ENCODE measurements at regions not wholly inside any gene's neighbourhood (a gene's known extent, or its start where the extent isn't known, plus 50 kb on each side); places are given as distances from the start of the nearest gene placed in this dataset.

DNA sequence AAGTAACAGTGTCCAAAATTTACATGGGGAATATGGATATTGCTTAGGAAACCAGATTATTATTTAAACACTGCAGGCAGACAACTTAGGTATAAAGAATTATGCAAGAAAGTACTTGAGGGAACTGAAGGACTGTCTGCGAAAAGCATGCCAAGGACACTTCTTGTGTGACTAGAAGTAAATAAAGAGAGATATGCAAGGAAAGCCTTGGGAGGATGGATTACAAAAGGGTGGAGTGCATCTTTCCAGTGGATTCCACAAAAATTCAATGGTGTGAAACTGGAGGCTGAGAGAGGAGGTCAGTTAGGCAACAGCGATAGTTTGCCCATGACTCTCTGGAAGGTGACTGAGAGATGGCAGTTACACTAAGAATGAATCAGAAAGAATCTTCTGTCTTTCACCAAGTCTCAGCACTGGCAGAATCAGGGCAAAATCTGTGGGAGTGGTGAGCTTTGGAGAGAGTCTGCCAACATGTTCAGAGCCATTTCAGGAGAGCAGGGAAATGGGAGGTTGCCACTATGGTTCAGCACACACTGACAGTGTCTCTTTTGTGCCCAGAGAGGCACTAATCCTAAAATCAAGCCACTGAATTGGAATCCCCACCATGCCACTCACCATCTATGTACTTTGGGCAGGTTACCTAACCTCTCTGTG, 331.6 kb downstream of the BMPER start:
- no peaks in the 10 kb centered on the region for H3K4me1 Mint-ChIP-seq (ENCODE audit: low read depth)
- H3K9me3 Mint-ChIP-seq, result peaks cover 6% of the 10 kb centered on the region
- DNase-seq (ENCODE audit: low spot score), result no peak
- intact Hi-C loops (cut with micrococcal nuclease), result no loop called here
- H3K36me3 Mint-ChIP-seq (ENCODE audit: low read depth), result no peaks in the 10 kb centered on the region
- H3K4me3 Mint-ChIP-seq, result no peak overlapping the region
- H3K27ac Mint-ChIP-seq, result no peak overlapping the region
- no peaks in the 10 kb centered on the region for H3K27me3 Mint-ChIP-seq (ENCODE audit: insufficient read depth)

DNA sequence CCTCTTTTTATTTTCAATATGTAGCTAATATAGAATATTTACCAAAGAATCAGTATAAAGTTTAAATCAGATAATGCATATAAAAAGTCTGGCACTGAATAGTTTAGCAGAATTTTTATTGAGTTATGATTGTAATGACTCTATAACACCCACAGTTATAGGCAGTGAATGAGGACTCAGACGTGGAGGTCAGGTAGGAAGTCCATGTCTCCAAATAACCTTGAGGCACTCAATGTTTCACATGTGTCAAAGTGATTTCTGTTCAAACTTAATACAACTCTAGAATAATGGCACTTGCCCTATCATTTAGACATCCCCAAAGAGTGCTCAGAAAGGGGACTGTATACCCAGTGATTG, 332.1 kb downstream of the BMPER start:
- Mint-ChIP-seq H3K9me3 (peaks cover 4% of the 10 kb centered on the region), H3K4me3 (no peak overlapping the region), H3K36me3 (ENCODE audit: low read depth) (no peaks in the 10 kb centered on the region), H3K27me3 (ENCODE audit: insufficient read depth) (no peaks in the 10 kb centered on the region), H3K4me1 (ENCODE audit: low read depth) (no peaks in the 10 kb centered on the region), H3K27ac (no peak overlapping the region)
- DNase-seq (ENCODE audit: low spot score), result no peak
- intact Hi-C loops (cut with micrococcal nuclease), result no loop called here

GRCh38 chr7:34240417-34240816, 335.1 kb downstream of the BMPER start:
- no peaks in the 10 kb centered on the region for H3K27me3 Mint-ChIP-seq (ENCODE audit: insufficient read depth)
- peaks cover 10% of the 10 kb centered on the region for H3K9me3 Mint-ChIP-seq
- no peak overlapping the region for H3K4me3 Mint-ChIP-seq
- H3K4me1 Mint-ChIP-seq (ENCODE audit: low read depth), result no peaks in the 10 kb centered on the region
- H3K27ac Mint-ChIP-seq, result no peak overlapping the region
- DNase-seq (ENCODE audit: low spot score), result no peak
- no peaks in the 10 kb centered on the region for H3K36me3 Mint-ChIP-seq (ENCODE audit: low read depth)
- intact Hi-C loops (cut with micrococcal nuclease), result no loop called here

DNA sequence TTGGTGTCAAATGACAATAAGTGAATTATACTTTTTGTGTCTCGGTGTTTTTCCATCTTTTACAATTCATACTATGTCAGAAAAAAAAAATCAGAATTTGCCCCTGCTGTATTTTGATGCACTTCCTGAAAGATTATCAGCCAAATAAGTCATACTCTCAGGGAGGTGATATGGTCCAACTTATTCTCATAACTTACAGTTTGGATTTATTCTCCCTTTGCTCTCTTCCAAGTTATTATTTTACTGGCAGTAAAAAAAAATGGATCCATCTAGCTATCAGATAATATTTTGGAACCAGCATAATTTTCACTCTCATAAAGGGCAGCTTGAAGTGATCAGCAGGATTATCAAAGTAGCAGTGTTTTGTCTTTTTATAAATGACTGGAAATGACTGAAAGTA, 337.1 kb downstream of the BMPER start:
- Mint-ChIP-seq H3K27me3 (ENCODE audit: insufficient read depth) (no peaks in the 10 kb centered on the region), H3K9me3 (peaks cover 13% of the 10 kb centered on the region), H3K27ac (no peak overlapping the region), H3K36me3 (ENCODE audit: low read depth) (no peaks in the 10 kb centered on the region), H3K4me1 (ENCODE audit: low read depth) (no peaks in the 10 kb centered on the region), H3K4me3 (no peak overlapping the region)
- DNase-seq (ENCODE audit: low spot score), result no peak
- intact Hi-C loops (cut with micrococcal nuclease), result no loop called here

- intact Hi-C loops (cut with micrococcal nuclease), result no loop called here
- Mint-ChIP-seq H3K36me3 (ENCODE audit: low read depth) (no peaks in the 10 kb centered on the region), H3K4me1 (ENCODE audit: low read depth) (no peaks in the 10 kb centered on the region), H3K9me3 (peaks cover 13% of the 10 kb centered on the region), H3K4me3 (no peak overlapping the region), H3K27ac (no peak overlapping the region), H3K27me3 (ENCODE audit: insufficient read depth) (no peaks in the 10 kb centered on the region)
- DNase-seq (ENCODE audit: low spot score), result no peak
Observed at GRCh38 chr7:34245246-34245645, 339.9 kb downstream of the BMPER start.

- H3K27me3 Mint-ChIP-seq (ENCODE audit: insufficient read depth), result no peaks in the 10 kb centered on the region
- no peak for DNase-seq (ENCODE audit: low spot score)
- intact Hi-C loops (cut with micrococcal nuclease), result no loop called here
- no peaks in the 10 kb centered on the region for H3K36me3 Mint-ChIP-seq (ENCODE audit: low read depth)
- no peak overlapping the region for H3K27ac Mint-ChIP-seq
- no peak overlapping the region for H3K4me3 Mint-ChIP-seq
- H3K4me1 Mint-ChIP-seq (ENCODE audit: low read depth), result no peaks in the 10 kb centered on the region
- H3K9me3 Mint-ChIP-seq, result peaks cover 13% of the 10 kb centered on the region
Observed at GRCh38 chr7:34247468-34247867, 342.1 kb downstream of the BMPER start.

DNA sequence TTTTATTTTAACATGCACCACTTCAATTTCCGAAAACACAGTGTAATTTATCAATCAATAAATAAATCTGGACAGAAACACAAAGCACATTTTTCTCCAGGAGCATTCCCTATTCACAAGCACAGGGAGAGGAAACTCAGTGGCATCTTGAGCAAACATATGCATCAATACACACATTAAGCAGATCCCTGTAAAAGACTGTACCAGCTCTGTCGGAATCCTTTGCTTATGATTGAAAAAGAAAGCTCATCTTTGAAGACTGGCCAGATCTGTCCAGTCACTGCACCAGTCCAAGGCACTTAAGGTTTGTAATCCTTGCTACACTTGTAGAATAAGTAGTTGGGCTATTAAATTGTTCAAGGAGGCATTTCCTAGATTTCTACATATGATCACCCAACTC, 343.9 kb downstream of the BMPER start:
- Mint-ChIP-seq H3K4me3 (no peak overlapping the region), H3K27me3 (ENCODE audit: insufficient read depth) (no peaks in the 10 kb centered on the region), H3K27ac (no peak overlapping the region), H3K9me3 (peaks cover 7% of the 10 kb centered on the region), H3K36me3 (ENCODE audit: low read depth) (no peaks in the 10 kb centered on the region), H3K4me1 (ENCODE audit: low read depth) (no peaks in the 10 kb centered on the region)
- intact Hi-C loops (cut with micrococcal nuclease), result no loop called here
- no peak for DNase-seq (ENCODE audit: low spot score)

DNA sequence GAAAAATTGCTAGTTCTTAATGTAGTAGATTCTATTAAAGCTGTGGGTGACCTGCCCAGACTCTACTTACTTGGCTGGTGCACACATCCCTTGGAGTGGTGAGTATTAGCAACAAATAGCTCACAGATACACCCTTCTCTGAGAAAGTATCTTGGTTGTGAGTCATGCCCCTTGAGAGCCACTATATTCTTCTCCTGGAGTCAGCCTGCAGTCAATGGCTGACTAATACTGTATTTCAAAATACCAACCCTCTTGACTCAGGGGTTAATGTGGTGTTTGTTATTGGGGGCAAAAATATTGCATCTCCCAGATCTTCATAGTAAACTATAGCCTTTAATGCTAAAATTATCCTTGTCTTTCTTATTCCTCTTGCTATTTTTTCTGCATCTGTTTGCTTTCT, 354.9 kb downstream of the BMPER start:
- H3K4me3 Mint-ChIP-seq, result no peak overlapping the region
- intact Hi-C loops (cut with micrococcal nuclease), result no loop called here
- no peak for DNase-seq (ENCODE audit: low spot score)
- H3K27ac Mint-ChIP-seq, result no peak overlapping the region
- peaks cover 8% of the 10 kb centered on the region for H3K9me3 Mint-ChIP-seq
- no peaks in the 10 kb centered on the region for H3K36me3 Mint-ChIP-seq (ENCODE audit: low read depth)
- no peaks in the 10 kb centered on the region for H3K27me3 Mint-ChIP-seq (ENCODE audit: insufficient read depth)
- H3K4me1 Mint-ChIP-seq (ENCODE audit: low read depth), result no peaks in the 10 kb centered on the region

- Mint-ChIP-seq H3K9me3 (peaks cover 8% of the 10 kb centered on the region), H3K4me1 (ENCODE audit: low read depth) (no peaks in the 10 kb centered on the region), H3K27ac (no peak overlapping the region), H3K36me3 (ENCODE audit: low read depth) (no peaks in the 10 kb centered on the region), H3K27me3 (ENCODE audit: insufficient read depth) (no peaks in the 10 kb centered on the region), H3K4me3 (no peak overlapping the region)
- DNase-seq (ENCODE audit: low spot score), result no peak
- intact Hi-C loops (cut with micrococcal nuclease), result no loop called here
Observed at GRCh38 chr7:34263168-34263567, 357.8 kb downstream of the BMPER start.

DNA sequence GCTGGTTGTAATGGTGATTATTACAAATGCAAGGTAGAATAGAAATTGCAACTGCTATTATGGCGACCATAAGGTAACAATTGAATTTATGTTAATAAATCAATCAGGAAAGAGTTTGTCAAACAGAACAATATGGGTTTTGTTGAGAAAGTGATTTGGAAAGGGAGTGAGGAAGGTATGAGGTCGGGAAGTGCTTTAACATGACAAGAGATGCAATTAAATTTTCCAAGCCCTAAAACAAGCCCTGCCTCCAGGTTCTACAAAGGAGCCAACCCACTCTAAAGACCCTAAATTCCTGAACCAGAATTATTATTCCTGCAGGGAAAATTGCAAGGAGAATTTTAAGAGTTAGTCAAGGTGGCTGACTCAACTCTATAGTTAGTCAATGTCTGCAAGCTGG, 363.7 kb downstream of the BMPER start:
- Mint-ChIP-seq H3K9me3 (peaks cover 1% of the 10 kb centered on the region), H3K4me1 (ENCODE audit: low read depth) (no peaks in the 10 kb centered on the region), H3K36me3 (ENCODE audit: low read depth) (no peaks in the 10 kb centered on the region), H3K4me3 (no peak overlapping the region), H3K27me3 (ENCODE audit: insufficient read depth) (no peaks in the 10 kb centered on the region), H3K27ac (no peak overlapping the region)
- intact Hi-C loops (cut with micrococcal nuclease), result no loop called here
- DNase-seq (ENCODE audit: low spot score), result no peak

- Mint-ChIP-seq H3K36me3 (ENCODE audit: low read depth) (no peaks in the 10 kb centered on the region), H3K27ac (no peak overlapping the region), H3K9me3 (peaks cover 6% of the 10 kb centered on the region), H3K27me3 (ENCODE audit: insufficient read depth) (no peaks in the 10 kb centered on the region), H3K4me1 (ENCODE audit: low read depth) (no peaks in the 10 kb centered on the region), H3K4me3 (no peak overlapping the region)
- DNase-seq (ENCODE audit: low spot score), result no peak
- intact Hi-C loops (cut with micrococcal nuclease), result no loop called here
Observed at GRCh38 chr7:34275624-34276023, 370.3 kb downstream of the BMPER start.

GRCh38 chr7:34277016-34277802, 371.9 kb downstream of the BMPER start:
- H3K4me3 Mint-ChIP-seq, result no peak overlapping the region
- H3K27me3 Mint-ChIP-seq (ENCODE audit: insufficient read depth), result no peaks in the 10 kb centered on the region
- H3K27ac Mint-ChIP-seq, result no peak overlapping the region
- H3K36me3 Mint-ChIP-seq (ENCODE audit: low read depth), result no peaks in the 10 kb centered on the region
- peaks cover 6% of the 10 kb centered on the region for H3K9me3 Mint-ChIP-seq
- DNase-seq (ENCODE audit: low spot score), result no peak
- intact Hi-C loops (cut with micrococcal nuclease), result no loop called here
- no peaks in the 10 kb centered on the region for H3K4me1 Mint-ChIP-seq (ENCODE audit: low read depth)

GRCh38 chr7:34277803-34278199, 372.5 kb downstream of the BMPER start:
- Mint-ChIP-seq H3K4me3 (no peak overlapping the region), H3K4me1 (ENCODE audit: low read depth) (no peaks in the 10 kb centered on the region), H3K27me3 (ENCODE audit: insufficient read depth) (no peaks in the 10 kb centered on the region), H3K36me3 (ENCODE audit: low read depth) (no peaks in the 10 kb centered on the region), H3K9me3 (peaks cover 12% of the 10 kb centered on the region), H3K27ac (no peak overlapping the region)
- no peak for DNase-seq (ENCODE audit: low spot score)
- intact Hi-C loops (cut with micrococcal nuclease), result no loop called here

DNA sequence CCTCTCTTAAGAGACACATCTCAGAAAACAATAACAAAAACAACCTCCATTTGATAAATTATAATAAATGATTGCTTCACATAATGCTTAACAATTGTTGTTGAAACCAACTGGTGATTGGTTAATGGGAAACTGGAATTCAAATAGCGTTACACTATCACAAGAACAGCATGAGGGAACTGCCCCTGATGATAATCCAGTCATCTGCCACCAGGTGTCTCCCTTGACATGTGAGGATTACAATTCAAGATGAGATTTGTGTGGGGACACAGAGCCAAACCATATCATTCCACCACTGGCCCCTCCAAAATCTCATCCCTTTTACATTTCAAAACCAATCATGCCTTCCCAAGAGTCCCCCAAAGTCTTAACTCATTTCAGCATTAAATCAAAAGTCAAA, 375.9 kb downstream of the BMPER start:
- Mint-ChIP-seq H3K27ac (no peak overlapping the region), H3K4me1 (ENCODE audit: low read depth) (no peaks in the 10 kb centered on the region), H3K36me3 (ENCODE audit: low read depth) (no peaks in the 10 kb centered on the region), H3K9me3 (peaks cover 19% of the 10 kb centered on the region), H3K4me3 (no peak overlapping the region), H3K27me3 (ENCODE audit: insufficient read depth) (no peaks in the 10 kb centered on the region)
- DNase-seq (ENCODE audit: low spot score), result no peak
- intact Hi-C loops (cut with micrococcal nuclease), result no loop called here
